ENCODE measurements at regions not wholly inside any gene's neighbourhood (a gene's known extent, or its start where the extent isn't known, plus 50 kb on each side); places are given as distances from the start of the nearest gene placed in this dataset.
A peak's percentile ranks its signal among the peaks of the same experiment; 100 is the strongest.
"Not testable (repeated sequence)": the region's sequence is repeated elsewhere in the genome, so short reads cannot be mapped to it uniquely, and the experiment has no call there.

- Mint-ChIP-seq H3K36me3 (ENCODE audit: insufficient read depth, unreplicated experiment) (no peaks in the 10 kb centered on the region), H3K27me3 (ENCODE audit: unreplicated experiment) (no peaks in the 10 kb centered on the region), H3K4me1 (ENCODE audit: low read depth, unreplicated experiment) (peaks cover 7% of the 10 kb centered on the region), H3K9me3 (ENCODE audit: low read depth, unreplicated experiment) (no peaks in the 10 kb centered on the region), H3K4me3 (ENCODE audit: low read depth, unreplicated experiment) (no peak overlapping the region), H3K27ac (ENCODE audit: unreplicated experiment) (no peak overlapping the region)
- BruUV-seq (replicated peaks): no TSS peak
- intact Hi-C loops (cut with micrococcal nuclease; ENCODE audit: unreplicated experiment): no loop called here
- DNase-seq: no peak
- CTCF ChIA-PET: interaction anchor here (1.3 kb wide), 1 partner anchor 13 kb away, joined by 3 read pairs; no protein-coding TSS in a partner anchor
- TF ChIP-seq CTCF (IDR thresholded peaks at IDR 0.05; ENCODE audit: unreplicated experiment): no peak
Measured at GRCh38 chr2:36294316-36294721, 61.3 kb upstream of the CRIM1 start.

- Mint-ChIP-seq H3K4me3 (ENCODE audit: low read depth, unreplicated experiment) (no peak overlapping the region), H3K9me3 (ENCODE audit: low read depth, unreplicated experiment) (peaks cover 4% of the 10 kb centered on the region), H3K36me3 (ENCODE audit: insufficient read depth, unreplicated experiment) (no peaks in the 10 kb centered on the region), H3K27ac (ENCODE audit: unreplicated experiment) (no peak overlapping the region), H3K4me1 (ENCODE audit: low read depth, unreplicated experiment) (peaks cover 15% of the 10 kb centered on the region), H3K27me3 (ENCODE audit: unreplicated experiment) (no peaks in the 10 kb centered on the region)
- no peak for TF ChIP-seq CTCF (IDR thresholded peaks at IDR 0.05; ENCODE audit: unreplicated experiment)
- no peak for DNase-seq
- CTCF ChIA-PET: interaction anchor here (1.3 kb wide), 1 partner anchor 169 kb away, joined by 3 read pairs; no protein-coding TSS in a partner anchor
- intact Hi-C loops (cut with micrococcal nuclease; ENCODE audit: unreplicated experiment): no loop called here
- no TSS peak for BruUV-seq (replicated peaks)
Measured at GRCh38 chr2:36290306-36290856, 65.2 kb upstream of the CRIM1 start.

- H3K4me1 Mint-ChIP-seq (ENCODE audit: low read depth, unreplicated experiment): peaks cover 15% of the 10 kb centered on the region
- CTCF ChIA-PET: no interaction called here
- H3K27me3 Mint-ChIP-seq (ENCODE audit: unreplicated experiment): no peaks in the 10 kb centered on the region
- no peak for DNase-seq
- no peak overlapping the region for H3K27ac Mint-ChIP-seq (ENCODE audit: unreplicated experiment)
- H3K36me3 Mint-ChIP-seq (ENCODE audit: insufficient read depth, unreplicated experiment): no peaks in the 10 kb centered on the region
- intact Hi-C loops (cut with micrococcal nuclease; ENCODE audit: unreplicated experiment): no loop called here
- H3K9me3 Mint-ChIP-seq (ENCODE audit: low read depth, unreplicated experiment): peaks cover 6% of the 10 kb centered on the region
- no peak overlapping the region for H3K4me3 Mint-ChIP-seq (ENCODE audit: low read depth, unreplicated experiment)
- BruUV-seq (replicated peaks): no TSS peak
- TF ChIP-seq CTCF (IDR thresholded peaks at IDR 0.05; ENCODE audit: unreplicated experiment): no peak
Measured at GRCh38 chr2:36289731-36290130, 65.8 kb upstream of the CRIM1 start.

GRCh38 chr2:36287363-36288275, 68.0 kb upstream of the CRIM1 start:
- intact Hi-C loops (cut with micrococcal nuclease; ENCODE audit: unreplicated experiment): no loop called here
- H3K27me3 Mint-ChIP-seq (ENCODE audit: unreplicated experiment): no peaks in the 10 kb centered on the region
- CTCF ChIA-PET: no interaction called here
- peaks cover 15% of the 10 kb centered on the region for H3K4me1 Mint-ChIP-seq (ENCODE audit: low read depth, unreplicated experiment)
- H3K36me3 Mint-ChIP-seq (ENCODE audit: insufficient read depth, unreplicated experiment): no peaks in the 10 kb centered on the region
- no peak for DNase-seq
- no peak overlapping the region for H3K4me3 Mint-ChIP-seq (ENCODE audit: low read depth, unreplicated experiment)
- BruUV-seq (replicated peaks): no TSS peak
- no peak for TF ChIP-seq CTCF (IDR thresholded peaks at IDR 0.05; ENCODE audit: unreplicated experiment)
- H3K9me3 Mint-ChIP-seq (ENCODE audit: low read depth, unreplicated experiment): peaks cover 12% of the 10 kb centered on the region
- H3K27ac Mint-ChIP-seq (ENCODE audit: unreplicated experiment): no peak overlapping the region

GRCh38 chr2:36279506-36279905, 76.1 kb upstream of the CRIM1 start:
- Mint-ChIP-seq H3K9me3 (ENCODE audit: low read depth, unreplicated experiment) (peaks cover 23% of the 10 kb centered on the region), H3K4me1 (ENCODE audit: low read depth, unreplicated experiment) (peaks cover 18% of the 10 kb centered on the region), H3K27ac (ENCODE audit: unreplicated experiment) (peak overlapping the region; percentile 29)
- CTCF ChIA-PET; intact Hi-C loops (cut with micrococcal nuclease; ENCODE audit: unreplicated experiment); H3K4me3 Mint-ChIP-seq (ENCODE audit: low read depth, unreplicated experiment); H3K27me3 Mint-ChIP-seq (ENCODE audit: unreplicated experiment); BruUV-seq (replicated peaks); H3K36me3 Mint-ChIP-seq (ENCODE audit: insufficient read depth, unreplicated experiment): not testable (repeated sequence)
- peak; percentile 65 for DNase-seq
